T-helper 2 cell treated with Interferon-gamma antibody and Interleukin-4, amounts not matched to agents 5 μg/mL and 100 μg/mL, for 36 hours (primary cell): ENCODE measurements at regions not wholly inside any gene's neighbourhood (a gene's known extent, or its start where the extent isn't known, plus 50 kb on each side); places are given as distances from the start of the nearest gene placed in this dataset.

ENCODE experiments used
- DNase-seq: peaks from one replicate; pipeline ENCODE4 v3.0.0; 2021; ENCODE audit warnings: low spot score
- H3K27ac Mint-ChIP-seq: one replicate; pipeline ENCODE4 v1.8.0; 2021; ENCODE audit warnings: mild to moderate bottlenecking, mixed read lengths
- H3K27me3 Mint-ChIP-seq: one replicate; pipeline ENCODE4 v1.8.0; 2021; ENCODE audit warnings: low read depth, mixed read lengths
- H3K36me3 Mint-ChIP-seq: one replicate; pipeline ENCODE4 v1.8.0; 2021; ENCODE audit warnings: low read depth, mixed read lengths
- H3K4me1 Mint-ChIP-seq: one replicate; pipeline ENCODE4 v1.8.0; 2021; ENCODE audit warnings: low read depth, mixed read lengths
- H3K4me3 Mint-ChIP-seq: one replicate; pipeline ENCODE4 v1.8.0; 2022; ENCODE audit warnings: mild to moderate bottlenecking, moderate library complexity, mixed read lengths
- H3K9me3 Mint-ChIP-seq: one replicate; pipeline ENCODE4 v1.8.0; 2021; ENCODE audit warnings: mixed read lengths

- no peak overlapping the region for H3K27ac Mint-ChIP-seq
Observed at GRCh38 chr6:2385471-2385983, 140.1 kb upstream of the GMDS start.

GRCh38 chr6:2384528-2384927 lies 139.1 kb upstream of the GMDS start:
- no peaks in the 10 kb centered on the region for H3K36me3 Mint-ChIP-seq
- DNase-seq = no peak
- no peaks in the 10 kb centered on the region for H3K4me1 Mint-ChIP-seq
- H3K9me3 Mint-ChIP-seq = no peaks in the 10 kb centered on the region
- H3K4me3 Mint-ChIP-seq = no peak overlapping the region
- H3K27me3 Mint-ChIP-seq = no peaks in the 10 kb centered on the region
- no peak overlapping the region for H3K27ac Mint-ChIP-seq

More at GRCh38 chr6:2385471-2385983, 140.1 kb upstream of the GMDS start:
- no peaks in the 10 kb centered on the region for H3K36me3 Mint-ChIP-seq
- DNase-seq = no peak
- no peak overlapping the region for H3K4me3 Mint-ChIP-seq
- H3K4me1 Mint-ChIP-seq = no peaks in the 10 kb centered on the region
- H3K9me3 Mint-ChIP-seq = no peaks in the 10 kb centered on the region
- no peaks in the 10 kb centered on the region for H3K27me3 Mint-ChIP-seq

GRCh38 chr6:2381872-2382661 lies 136.7 kb upstream of the GMDS start:
- no peaks in the 10 kb centered on the region for H3K27me3 Mint-ChIP-seq
- no peak for DNase-seq
- peaks cover 2% of the 10 kb centered on the region for H3K4me1 Mint-ChIP-seq
- no peak overlapping the region for H3K27ac Mint-ChIP-seq
- no peaks in the 10 kb centered on the region for H3K36me3 Mint-ChIP-seq
- H3K9me3 Mint-ChIP-seq = no peaks in the 10 kb centered on the region
- no peak overlapping the region for H3K4me3 Mint-ChIP-seq

- Mint-ChIP-seq H3K27me3 (no peaks in the 10 kb centered on the region), H3K9me3 (no peaks in the 10 kb centered on the region), H3K36me3 (no peaks in the 10 kb centered on the region), H3K4me1 (peaks cover 2% of the 10 kb centered on the region), H3K4me3 (no peak overlapping the region), H3K27ac (no peak overlapping the region)
- no peak for DNase-seq
Observed at GRCh38 chr6:2378891-2379652, 133.7 kb upstream of the GMDS start.

- no peak for DNase-seq
- H3K4me1 Mint-ChIP-seq = peaks cover 2% of the 10 kb centered on the region
- H3K4me3 Mint-ChIP-seq = no peak overlapping the region
- H3K36me3 Mint-ChIP-seq = no peaks in the 10 kb centered on the region
- no peak overlapping the region for H3K27ac Mint-ChIP-seq
- no peaks in the 10 kb centered on the region for H3K27me3 Mint-ChIP-seq
- H3K9me3 Mint-ChIP-seq = no peaks in the 10 kb centered on the region
Observed at GRCh38 chr6:2378046-2378657, 132.7 kb upstream of the GMDS start.

- Mint-ChIP-seq H3K36me3 (no peaks in the 10 kb centered on the region), H3K9me3 (no peaks in the 10 kb centered on the region), H3K27me3 (no peaks in the 10 kb centered on the region), H3K4me1 (peaks cover 2% of the 10 kb centered on the region), H3K4me3 (no peak overlapping the region), H3K27ac (no peak overlapping the region)
- no peak for DNase-seq
Observed at GRCh38 chr6:2376429-2377355, 131.3 kb upstream of the GMDS start.

GRCh38 chr6:2375443-2375842 lies 130.0 kb upstream of the GMDS start:
- Mint-ChIP-seq H3K4me3 (no peak overlapping the region), H3K27ac (no peak overlapping the region), H3K36me3 (no peaks in the 10 kb centered on the region), H3K4me1 (peaks cover 2% of the 10 kb centered on the region), H3K27me3 (no peaks in the 10 kb centered on the region), H3K9me3 (no peaks in the 10 kb centered on the region)
- no peak for DNase-seq

GRCh38 chr6:2369606-2370005 lies 124.2 kb upstream of the GMDS start:
- Mint-ChIP-seq H3K27me3 (no peaks in the 10 kb centered on the region), H3K4me1 (no peaks in the 10 kb centered on the region), H3K4me3 (no peak overlapping the region), H3K27ac (no peak overlapping the region), H3K36me3 (no peaks in the 10 kb centered on the region), H3K9me3 (no peaks in the 10 kb centered on the region)
- no peak for DNase-seq

GRCh38 chr6:2363211-2363610 lies 117.8 kb upstream of the GMDS start:
- H3K27ac Mint-ChIP-seq = no peak overlapping the region
- DNase-seq = no peak
- H3K27me3 Mint-ChIP-seq = no peaks in the 10 kb centered on the region
- H3K36me3 Mint-ChIP-seq = no peaks in the 10 kb centered on the region
- no peaks in the 10 kb centered on the region for H3K4me1 Mint-ChIP-seq
- H3K4me3 Mint-ChIP-seq = no peak overlapping the region
- H3K9me3 Mint-ChIP-seq = no peaks in the 10 kb centered on the region

GRCh38 chr6:2361195-2361594 lies 115.8 kb upstream of the GMDS start:
- Mint-ChIP-seq H3K27me3 (no peaks in the 10 kb centered on the region), H3K4me1 (no peaks in the 10 kb centered on the region), H3K27ac (no peak overlapping the region), H3K9me3 (no peaks in the 10 kb centered on the region), H3K4me3 (no peak overlapping the region), H3K36me3 (no peaks in the 10 kb centered on the region)
- no peak for DNase-seq

GRCh38 chr6:2360716-2361115 lies 115.3 kb upstream of the GMDS start:
- Mint-ChIP-seq H3K4me1 (no peaks in the 10 kb centered on the region), H3K27ac (no peak overlapping the region), H3K36me3 (no peaks in the 10 kb centered on the region)

GRCh38 chr6:2360126-2360525 lies 114.7 kb upstream of the GMDS start:
- H3K4me3 Mint-ChIP-seq = no peak overlapping the region
- no peaks in the 10 kb centered on the region for H3K36me3 Mint-ChIP-seq
- peaks cover 3% of the 10 kb centered on the region for H3K27me3 Mint-ChIP-seq
- no peak for DNase-seq
- H3K4me1 Mint-ChIP-seq = no peaks in the 10 kb centered on the region
- H3K9me3 Mint-ChIP-seq = no peaks in the 10 kb centered on the region
- no peak overlapping the region for H3K27ac Mint-ChIP-seq

More at GRCh38 chr6:2360716-2361115, 115.3 kb upstream of the GMDS start:
- no peaks in the 10 kb centered on the region for H3K9me3 Mint-ChIP-seq
- H3K4me3 Mint-ChIP-seq = no peak overlapping the region
- no peak for DNase-seq
- peaks cover 2% of the 10 kb centered on the region for H3K27me3 Mint-ChIP-seq

GRCh38 chr6:2355150-2355549 lies 109.7 kb upstream of the GMDS start:
- H3K9me3 Mint-ChIP-seq = no peaks in the 10 kb centered on the region
- peaks cover 3% of the 10 kb centered on the region for H3K27me3 Mint-ChIP-seq
- H3K4me1 Mint-ChIP-seq = no peaks in the 10 kb centered on the region
- H3K27ac Mint-ChIP-seq = no peak overlapping the region
- no peak for DNase-seq
- H3K4me3 Mint-ChIP-seq = no peak overlapping the region
- H3K36me3 Mint-ChIP-seq = no peaks in the 10 kb centered on the region
